ENCODE measurements at regions not wholly inside any gene's neighbourhood (a gene's known extent, or its start where the extent isn't known, plus 50 kb on each side); places are given as distances from the start of the nearest gene placed in this dataset.

DNA sequence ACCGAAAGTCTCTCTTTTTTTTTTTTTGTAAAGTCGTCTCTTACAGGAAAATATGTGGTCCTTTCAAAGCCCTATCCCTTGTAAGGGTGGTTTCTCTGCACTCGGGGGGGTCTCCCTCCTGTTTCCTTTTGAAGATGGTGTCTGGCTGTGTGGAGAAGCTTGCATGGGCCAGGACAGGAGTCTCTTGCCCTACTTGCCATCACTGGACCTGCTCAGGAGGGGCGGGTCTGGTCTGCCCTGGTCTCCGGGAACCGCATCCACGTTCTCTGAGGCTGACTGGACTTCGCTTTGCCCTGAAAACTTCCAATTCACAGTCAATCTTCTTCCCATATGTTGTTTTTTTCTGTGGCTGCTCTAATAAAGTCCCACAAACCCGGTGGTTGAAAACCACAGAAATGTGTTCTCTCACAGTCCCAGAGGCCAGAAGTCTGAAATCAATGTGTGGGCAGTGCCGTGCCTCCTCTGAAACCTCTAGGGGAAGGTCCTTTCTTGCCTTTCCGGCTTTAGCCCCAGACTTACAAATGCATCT is 92.9 kb upstream of the IER5L start:
- DNase-seq, result peak; percentile 44
- H3K4ac ChIP-seq (ENCODE audit: low read depth, low read length), result no peak overlapping the region
- no peak overlapping the region for H2AFZ ChIP-seq (replicated peaks; ENCODE audit: low read length, poor library complexity)
- no peak for TF ChIP-seq CEBPB (IDR thresholded peaks at IDR 0.05; ENCODE audit: low read depth, low read length)
- no peak for TF ChIP-seq MXI1 (IDR thresholded peaks at IDR 0.05; ENCODE audit: borderline replicate concordance, low read depth, low read length)
- TF ChIP-seq, protein P1, sequence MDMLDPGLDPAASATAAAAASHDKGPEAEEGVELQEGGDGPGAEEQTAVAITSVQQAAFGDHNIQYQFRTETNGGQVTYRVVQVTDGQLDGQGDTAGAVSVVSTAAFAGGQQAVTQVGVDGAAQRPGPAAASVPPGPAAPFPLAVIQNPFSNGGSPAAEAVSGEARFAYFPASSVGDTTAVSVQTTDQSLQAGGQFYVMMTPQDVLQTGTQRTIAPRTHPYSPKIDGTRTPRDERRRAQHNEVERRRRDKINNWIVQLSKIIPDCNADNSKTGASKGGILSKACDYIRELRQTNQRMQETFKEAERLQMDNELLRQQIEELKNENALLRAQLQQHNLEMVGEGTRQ (IDR thresholded peaks at IDR 0.05; ENCODE audit: low read depth, low read length), result no peak
- no peak for TF ChIP-seq POLR2A (IDR thresholded peaks at IDR 0.05; ENCODE audit: low read depth, low read length)
- TF ChIP-seq CHD1 (IDR thresholded peaks at IDR 0.05; ENCODE audit: low read depth, low read length), result no peak
- no peak for TF ChIP-seq RAD21 (IDR thresholded peaks at IDR 0.05; ENCODE audit: low read length)
- TF ChIP-seq, protein P2, sequence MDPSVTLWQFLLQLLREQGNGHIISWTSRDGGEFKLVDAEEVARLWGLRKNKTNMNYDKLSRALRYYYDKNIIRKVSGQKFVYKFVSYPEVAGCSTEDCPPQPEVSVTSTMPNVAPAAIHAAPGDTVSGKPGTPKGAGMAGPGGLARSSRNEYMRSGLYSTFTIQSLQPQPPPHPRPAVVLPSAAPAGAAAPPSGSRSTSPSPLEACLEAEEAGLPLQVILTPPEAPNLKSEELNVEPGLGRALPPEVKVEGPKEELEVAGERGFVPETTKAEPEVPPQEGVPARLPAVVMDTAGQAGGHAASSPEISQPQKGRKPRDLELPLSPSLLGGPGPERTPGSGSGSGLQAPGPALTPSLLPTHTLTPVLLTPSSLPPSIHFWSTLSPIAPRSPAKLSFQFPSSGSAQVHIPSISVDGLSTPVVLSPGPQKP (IDR thresholded peaks at IDR 0.05; ENCODE audit: borderline replicate concordance, low read depth, low read length), result no peak
- TF ChIP-seq RFX5 (IDR thresholded peaks at IDR 0.05; ENCODE audit: low read depth, low read length), result no peak
- no peak for TF ChIP-seq FOS (IDR thresholded peaks at IDR 0.05; ENCODE audit: low read depth, low read length)
- TF ChIP-seq NFE2L2 (IDR thresholded peaks at IDR 0.05; ENCODE audit: low read depth, low read length), result no peak
- TF ChIP-seq SMC3 (IDR thresholded peaks at IDR 0.05; ENCODE audit: low read depth, low read length), result no peak
- TF ChIP-seq MAZ (IDR thresholded peaks at IDR 0.05; ENCODE audit: borderline replicate concordance, low read depth, low read length), result no peak
- TF ChIP-seq RCOR1 (IDR thresholded peaks at IDR 0.05; ENCODE audit: insufficient replicate concordance, low read length), result no peak
- TF ChIP-seq, protein P3, sequence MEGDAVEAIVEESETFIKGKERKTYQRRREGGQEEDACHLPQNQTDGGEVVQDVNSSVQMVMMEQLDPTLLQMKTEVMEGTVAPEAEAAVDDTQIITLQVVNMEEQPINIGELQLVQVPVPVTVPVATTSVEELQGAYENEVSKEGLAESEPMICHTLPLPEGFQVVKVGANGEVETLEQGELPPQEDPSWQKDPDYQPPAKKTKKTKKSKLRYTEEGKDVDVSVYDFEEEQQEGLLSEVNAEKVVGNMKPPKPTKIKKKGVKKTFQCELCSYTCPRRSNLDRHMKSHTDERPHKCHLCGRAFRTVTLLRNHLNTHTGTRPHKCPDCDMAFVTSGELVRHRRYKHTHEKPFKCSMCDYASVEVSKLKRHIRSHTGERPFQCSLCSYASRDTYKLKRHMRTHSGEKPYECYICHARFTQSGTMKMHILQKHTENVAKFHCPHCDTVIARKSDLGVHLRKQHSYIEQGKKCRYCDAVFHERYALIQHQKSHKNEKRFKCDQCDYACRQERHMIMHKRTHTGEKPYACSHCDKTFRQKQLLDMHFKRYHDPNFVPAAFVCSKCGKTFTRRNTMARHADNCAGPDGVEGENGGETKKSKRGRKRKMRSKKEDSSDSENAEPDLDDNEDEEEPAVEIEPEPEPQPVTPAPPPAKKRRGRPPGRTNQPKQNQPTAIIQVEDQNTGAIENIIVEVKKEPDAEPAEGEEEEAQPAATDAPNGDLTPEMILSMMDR (conservative IDR thresholded peaks at IDR 0.05; ENCODE audit: low read depth, low read length), result no peak
- no peak overlapping the region for H2AK9ac ChIP-seq (replicated peaks; ENCODE audit: low read depth, low read length, poor library complexity)
- H3K23ac ChIP-seq (ENCODE audit: low read depth, low read length), result no peak overlapping the region
- H2BK15ac ChIP-seq (ENCODE audit: low read depth, low read length), result no peak overlapping the region
- no peaks in the 10 kb centered on the region; the same call in none of the 2 replicates for H3K9me1 ChIP-seq (ENCODE audit: insufficient read depth, low read length)
- no peak overlapping the region for H3K4me3 ChIP-seq (ENCODE audit: insufficient read depth, low read depth, low read length)
- 83% methylated on average over 1 of the region's 11 CpGs; no CpG with 5 or more reads in 1 of the 2 experiments for WGBS, 2 experiments (ENCODE audit: extremely low coverage in 2 of 2, insufficient read length in 1 of 2)
- H3K14ac ChIP-seq (replicated peaks; ENCODE audit: low read depth, low read length), result no peak overlapping the region
- H3K4me1 ChIP-seq (ENCODE audit: control insufficient read depth, insufficient read depth, low read length), result peaks cover 5% of the 10 kb centered on the region
- H3K9ac ChIP-seq (ENCODE audit: low read depth, low read length), result no peak overlapping the region
- H3K79me1 ChIP-seq (ENCODE audit: low read depth in 1 of 2, low read length in 2 of 2), result no peaks in the 10 kb centered on the region
- no peak overlapping the region for H4K5ac ChIP-seq (ENCODE audit: low read depth, low read length)
- in situ Hi-C loops (cut with MboI; ENCODE audit: low sequenced_read_pairs) (no loop called here), dilution Hi-C loops (cut with HindIII; ENCODE audit: low sequenced_read_pairs, unreplicated experiment) (no loop called here), intact Hi-C loops (cut with micrococcal nuclease) (no loop called here)
- ChIA-PET CTCF (no interaction called here), POLR2A (ENCODE audit: unreplicated experiment) (no interaction called here)
- H4K20me1 ChIP-seq (ENCODE audit: insufficient read depth, low read length), result no peaks in the 10 kb centered on the region
- no peak overlapping the region for H4K91ac ChIP-seq (ENCODE audit: insufficient read depth, low read depth, low read length)
- no peak overlapping the region for H3K18ac ChIP-seq (ENCODE audit: low read depth, low read length)
- no peak overlapping the region for H3K56ac ChIP-seq (ENCODE audit: extremely low read depth, insufficient read depth, low read length)
- H3K9me3 ChIP-seq (ENCODE audit: control insufficient read depth, insufficient read depth, low read length), result no peaks in the 10 kb centered on the region
- H3K4me2 ChIP-seq (ENCODE audit: low read depth, low read length), result no peak overlapping the region
- H2AK5ac ChIP-seq (ENCODE audit: low read depth, low read length), result no peak overlapping the region
- ATAC-seq (ENCODE audit: low read depth), result peak; percentile 40; the same call in 1 of the 2 replicates
- no peak overlapping the region for H2BK120ac ChIP-seq (ENCODE audit: low read depth, low read length)
- BruUV-seq (replicated peaks), result no TSS peak
- no peak overlapping the region for H2BK5ac ChIP-seq (ENCODE audit: low read depth, low read length, poor library complexity, severe bottlenecking)
- H3K36me3 ChIP-seq (ENCODE audit: control insufficient read depth, insufficient read depth, low read length), result no peaks in the 10 kb centered on the region
- no peak overlapping the region for H4K8ac ChIP-seq (ENCODE audit: low read depth in 2 of 2, low read length in 2 of 2)
- H2BK20ac ChIP-seq (ENCODE audit: low read depth, low read length), result no peak overlapping the region
- H3K27ac ChIP-seq (ENCODE audit: insufficient read depth, low read length), result no peak overlapping the region
- H3K27me3 ChIP-seq (ENCODE audit: control insufficient read depth, insufficient read depth, low read length), result peaks cover 26% of the 10 kb centered on the region
